ENCODE measurements at regions not wholly inside any gene's neighbourhood (a gene's known extent, or its start where the extent isn't known, plus 50 kb on each side); places are given as distances from the start of the nearest gene placed in this dataset.
A peak's percentile ranks its signal among the peaks of the same experiment; 100 is the strongest.

DNA sequence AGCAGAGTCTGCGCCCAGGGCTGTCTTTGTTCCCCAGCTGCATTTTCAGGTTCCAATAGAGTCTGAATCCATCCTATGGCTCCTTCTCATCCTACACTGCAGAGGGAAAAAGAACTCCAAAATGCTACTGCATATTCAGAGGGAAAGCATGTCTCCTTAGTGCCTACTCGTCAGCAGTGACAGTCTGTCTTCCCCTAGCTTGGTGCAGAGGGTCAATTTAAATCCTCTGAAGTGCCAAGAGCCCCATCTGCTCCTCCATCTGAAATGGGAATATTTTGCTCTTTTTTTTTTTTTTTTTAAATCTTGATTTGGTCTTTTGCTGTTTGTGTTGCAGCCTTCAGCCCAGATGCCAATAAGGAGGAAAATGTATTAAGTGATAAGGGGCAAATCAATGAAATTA lies 199.3 kb downstream of the RNF144A start:
- Histone ChIP-seq H3K56ac (ENCODE audit: insufficient read length, low read depth, low read length) (no peak overlapping the region), H3K18ac (ENCODE audit: insufficient read length, low read depth, low read length) (no peak overlapping the region), H4K5ac (ENCODE audit: insufficient read length, low read depth, low read length) (no peak overlapping the region), H2BK120ac (ENCODE audit: low read depth, low read length, poor library complexity, severe bottlenecking) (no peak overlapping the region), H2BK5ac (ENCODE audit: insufficient read length, low read length) (no peak overlapping the region), H4K20me1 (ENCODE audit: control insufficient read depth, insufficient read depth, insufficient read length) (no peaks in the 10 kb centered on the region), H3K23ac (ENCODE audit: insufficient read length, low read depth, low read length) (no peak overlapping the region), H3K27ac (ENCODE audit: insufficient read length, low read depth, low read length) (no peak overlapping the region), H3K4me1 (ENCODE audit: insufficient read depth, low read length) (no peaks in the 10 kb centered on the region), H2AK5ac (ENCODE audit: insufficient read length, low read length) (no peak overlapping the region), H3K23me2 (ENCODE audit: insufficient read length, low read depth, low read length, poor library complexity, severe bottlenecking) (no peaks in the 10 kb centered on the region), H3K9ac (ENCODE audit: extremely low read depth, insufficient read length, low read length) (no peak overlapping the region), H3K79me2 (ENCODE audit: insufficient read depth, low read length) (no peaks in the 10 kb centered on the region), H2AFZ (ENCODE audit: low read length) (no peak overlapping the region), H2BK15ac (ENCODE audit: low read depth, low read length) (no peak overlapping the region), H3K9me3 (ENCODE audit: control insufficient read depth, low read depth, low read length) (no peaks in the 10 kb centered on the region), H3K4ac (ENCODE audit: low read depth, low read length) (no peak overlapping the region), H3K14ac (ENCODE audit: insufficient read depth, low read length) (no peak overlapping the region), H2BK20ac (ENCODE audit: low read depth, low read length, poor library complexity, severe bottlenecking) (no peak overlapping the region), H3T11ph (ENCODE audit: low read length) (no peak overlapping the region), H4K8ac (replicated peaks; ENCODE audit: insufficient read length, low read depth, low read length) (no peak overlapping the region), H3K79me1 (ENCODE audit: insufficient read depth, low read depth, low read length, poor library complexity, severe bottlenecking) (no peaks in the 10 kb centered on the region), H3K27me3 (ENCODE audit: insufficient read depth, low read length) (no peaks in the 10 kb centered on the region), H3K4me2 (ENCODE audit: insufficient read depth, insufficient read length, low read length) (no peak overlapping the region), H4K91ac (ENCODE audit: insufficient read length, low read depth, low read length) (no peak overlapping the region), H2BK12ac (ENCODE audit: insufficient read length, low read depth, low read length) (no peak overlapping the region)
- Mint-ChIP-seq H3K9me3 (peaks cover under 1 to 9% of the 10 kb centered on the region in 2 experiments; a peak in 1 of 5 replicates), H3K4me3 (no peak overlapping the region), H3K27ac (peak overlapping the region in 1 of 3 experiments; percentile 29; a peak in 2 of 7 replicates), H3K36me3 (ENCODE audit: insufficient read depth in 1 of 3, low read depth in 3 of 3) (peaks cover 0 to 14% (median 2%) of the 10 kb centered on the region in 3 experiments; a peak in 2 of 7 replicates), H3K4me1 (peaks cover 7 to 10% of the 10 kb centered on the region in 2 experiments; a peak in 3 of 4 replicates), H3K27me3 (ENCODE audit: low read depth) (no peaks in the 10 kb centered on the region; the same call in 1 of the 2 replicates)
- TF ChIP-seq, protein P1, sequence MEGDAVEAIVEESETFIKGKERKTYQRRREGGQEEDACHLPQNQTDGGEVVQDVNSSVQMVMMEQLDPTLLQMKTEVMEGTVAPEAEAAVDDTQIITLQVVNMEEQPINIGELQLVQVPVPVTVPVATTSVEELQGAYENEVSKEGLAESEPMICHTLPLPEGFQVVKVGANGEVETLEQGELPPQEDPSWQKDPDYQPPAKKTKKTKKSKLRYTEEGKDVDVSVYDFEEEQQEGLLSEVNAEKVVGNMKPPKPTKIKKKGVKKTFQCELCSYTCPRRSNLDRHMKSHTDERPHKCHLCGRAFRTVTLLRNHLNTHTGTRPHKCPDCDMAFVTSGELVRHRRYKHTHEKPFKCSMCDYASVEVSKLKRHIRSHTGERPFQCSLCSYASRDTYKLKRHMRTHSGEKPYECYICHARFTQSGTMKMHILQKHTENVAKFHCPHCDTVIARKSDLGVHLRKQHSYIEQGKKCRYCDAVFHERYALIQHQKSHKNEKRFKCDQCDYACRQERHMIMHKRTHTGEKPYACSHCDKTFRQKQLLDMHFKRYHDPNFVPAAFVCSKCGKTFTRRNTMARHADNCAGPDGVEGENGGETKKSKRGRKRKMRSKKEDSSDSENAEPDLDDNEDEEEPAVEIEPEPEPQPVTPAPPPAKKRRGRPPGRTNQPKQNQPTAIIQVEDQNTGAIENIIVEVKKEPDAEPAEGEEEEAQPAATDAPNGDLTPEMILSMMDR (conservative IDR thresholded peaks at IDR 0.05): no peak
- DNase-seq: no peak
- WGBS (ENCODE audit: extremely low coverage, insufficient read length, low lambda C conversion rate): no CpG with 5 or more reads among the region's 2 CpGs

Data from H9 (cell line).